ENCODE measurements at regions not wholly inside any gene's neighbourhood (a gene's known extent, or its start where the extent isn't known, plus 50 kb on each side); places are given as distances from the start of the nearest gene placed in this dataset.
"Not testable (repeated sequence)": the region's sequence is repeated elsewhere in the genome, so short reads cannot be mapped to it uniquely, and the experiment has no call there.

DNA sequence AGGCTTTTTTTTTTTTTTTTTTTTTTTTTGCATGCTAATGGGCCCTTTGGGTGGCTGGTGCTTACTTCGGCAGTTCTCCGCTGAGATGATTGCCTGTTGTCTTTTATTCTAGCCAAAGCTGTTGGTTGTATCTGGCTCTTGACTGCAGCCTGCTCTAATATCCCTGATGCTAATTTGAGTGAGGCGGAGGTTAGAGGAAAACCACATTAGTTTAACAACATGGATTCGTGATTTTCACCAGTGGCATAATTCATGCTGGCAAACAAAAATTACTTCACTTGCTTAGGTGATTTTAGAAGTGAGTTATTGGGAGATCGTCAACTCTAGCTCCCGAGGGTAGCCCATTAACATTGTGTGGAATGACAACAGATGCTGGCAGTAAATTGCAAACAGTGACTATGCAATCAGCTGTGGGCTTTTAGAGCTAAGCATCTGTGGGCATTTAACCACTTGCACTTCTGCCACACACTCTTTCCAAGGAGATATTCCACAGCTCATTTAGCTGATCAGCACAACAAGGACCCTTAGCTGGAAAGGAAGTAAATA lies 97.6 kb upstream of the ZDHHC17 start:
- no peak for DNase-seq

DNA sequence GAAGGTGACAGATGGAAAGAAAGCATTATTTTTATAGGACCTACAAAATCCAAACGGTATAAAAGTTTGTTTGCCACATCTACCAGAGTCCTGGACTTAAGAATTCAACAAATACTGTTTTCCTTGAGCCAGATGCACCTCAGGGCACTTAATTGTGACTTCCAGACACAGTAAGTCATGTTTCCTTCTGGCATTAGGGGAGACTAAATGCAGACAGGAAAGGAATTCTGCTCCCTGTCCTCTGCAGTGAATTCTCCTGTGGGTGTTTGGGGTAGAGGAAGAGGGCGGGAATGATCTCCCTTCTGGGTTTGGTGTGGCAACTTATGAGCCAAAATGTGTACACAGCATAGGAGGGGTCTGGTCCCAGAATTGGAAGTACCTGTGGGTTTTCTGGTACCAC lies 93.9 kb upstream of the ZDHHC17 start:
- no peak for DNase-seq

DNA sequence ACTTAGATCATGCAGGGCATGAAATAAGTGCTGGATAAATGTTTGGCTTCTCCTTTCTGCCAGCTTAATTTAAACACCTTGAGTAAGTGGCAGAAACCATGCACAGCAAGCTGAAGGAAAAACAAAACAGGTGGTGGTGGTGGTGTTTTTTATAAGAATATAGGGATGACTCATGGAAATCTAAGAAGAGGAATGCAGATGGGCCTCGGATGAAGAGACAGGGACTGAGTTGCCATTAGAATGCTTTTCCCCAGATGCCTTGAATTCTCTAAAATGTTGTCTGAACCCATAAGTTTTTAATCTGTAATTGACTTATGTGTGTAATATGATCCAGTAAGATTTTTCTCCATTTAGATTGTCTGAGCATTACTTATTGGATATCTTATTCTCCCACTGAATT lies 93.1 kb upstream of the ZDHHC17 start:
- no peak for DNase-seq

DNA sequence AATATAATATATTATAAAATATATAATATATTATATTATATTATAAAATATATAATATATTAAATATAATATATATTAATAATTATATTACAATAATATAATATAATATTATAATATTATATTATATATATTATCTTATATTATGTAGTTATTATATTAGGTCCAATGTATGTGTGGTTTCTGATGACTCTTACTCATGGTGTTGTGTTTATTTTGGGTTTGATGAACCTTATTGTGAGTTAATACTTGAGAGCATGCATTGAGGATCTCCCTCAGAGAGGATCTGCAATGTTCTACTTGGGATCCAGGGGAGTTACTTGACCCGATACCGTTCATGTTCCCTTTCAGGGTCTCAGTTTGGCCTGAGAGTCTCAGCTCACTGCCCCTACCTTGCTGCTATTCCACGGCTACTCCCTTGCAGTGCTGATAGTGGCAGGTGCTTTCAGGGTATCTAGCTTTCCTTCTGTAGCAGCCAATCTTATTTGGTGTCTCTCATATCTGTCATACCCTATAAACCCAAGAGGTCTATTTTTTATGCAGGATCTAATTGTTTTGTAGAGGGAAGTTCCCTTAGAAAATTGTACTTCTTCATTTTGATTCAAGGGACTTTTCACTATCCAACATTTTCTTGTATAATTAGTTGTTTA lies 89.1 kb upstream of the ZDHHC17 start:
- no peak for DNase-seq

DNA sequence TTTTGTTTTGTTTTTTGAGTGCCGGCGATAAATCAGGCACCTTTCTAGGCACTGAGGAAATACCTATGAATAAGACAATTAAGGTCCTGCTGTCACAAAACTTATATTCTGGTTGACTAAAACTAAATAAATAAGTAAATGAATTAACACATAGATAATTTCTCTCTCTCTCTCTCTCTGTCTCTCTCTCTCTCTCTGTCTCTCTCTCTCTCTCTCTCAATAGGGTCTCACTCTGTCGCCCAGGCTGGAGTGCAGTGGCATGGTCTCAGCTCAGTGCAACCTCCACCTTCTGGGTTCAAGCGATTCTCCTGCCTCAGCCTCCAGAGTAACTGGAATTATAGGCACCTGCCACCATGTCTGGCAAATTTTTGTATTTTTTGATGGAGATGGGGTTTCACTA lies 87.7 kb upstream of the ZDHHC17 start:
- DNase-seq, result not testable (repeated sequence)

DNA sequence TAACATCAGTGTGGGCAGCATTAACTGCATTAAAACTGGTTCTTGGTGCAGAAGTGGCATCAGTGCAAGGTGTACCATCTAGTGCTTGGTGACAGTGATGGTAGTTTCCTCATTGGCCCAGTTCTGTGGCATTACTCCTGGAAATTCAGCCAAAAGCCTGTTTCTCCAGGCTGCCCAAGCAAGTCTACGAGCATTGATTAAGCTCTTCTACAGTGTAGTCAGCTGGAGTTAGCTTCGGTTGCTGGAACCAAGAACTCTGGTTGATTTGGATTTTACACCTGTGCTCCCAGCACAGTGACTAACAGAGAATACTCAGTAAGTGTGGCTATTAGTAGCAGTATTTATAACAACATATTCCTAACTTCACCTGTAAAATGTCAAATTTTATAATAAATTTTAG lies 84.9 kb upstream of the ZDHHC17 start:
- DNase-seq, result no peak

DNA sequence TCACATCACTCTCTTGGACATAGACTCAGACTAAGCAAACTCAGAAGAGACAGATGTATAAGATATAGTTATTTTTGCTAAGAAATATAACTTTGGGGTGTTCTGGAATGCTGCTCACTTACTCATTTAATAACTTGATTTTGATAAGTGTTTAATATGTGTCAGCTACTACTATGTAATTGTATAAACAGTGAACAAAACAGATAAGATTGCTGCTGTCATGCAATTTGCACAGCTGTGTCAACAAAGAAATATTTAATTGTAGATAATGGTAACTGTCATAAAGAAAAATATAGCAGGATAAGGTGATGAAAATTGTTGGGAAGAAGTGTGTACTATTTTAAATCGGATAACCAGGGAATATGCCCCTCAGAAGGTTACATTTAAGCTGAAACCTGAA lies 84.1 kb upstream of the ZDHHC17 start:
- DNase-seq, result no peak

DNA sequence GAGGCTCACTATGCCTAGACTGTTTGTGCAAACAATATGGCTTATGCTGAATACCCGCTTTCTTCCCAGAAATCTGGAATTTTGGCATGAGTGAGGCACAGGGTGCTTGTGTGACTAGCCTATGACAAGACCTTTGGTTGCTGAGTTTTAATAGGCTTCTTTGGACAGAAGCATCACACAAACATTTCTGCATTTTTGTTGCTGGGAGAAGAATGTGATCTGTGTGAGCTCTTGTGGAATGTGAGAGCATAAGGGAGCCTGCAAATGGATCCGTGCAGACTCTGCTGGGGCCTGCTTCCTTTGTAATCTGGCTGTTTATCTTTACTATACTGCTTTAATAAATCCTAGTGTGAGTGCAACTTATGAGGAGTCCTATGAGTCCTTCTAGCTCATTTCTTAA lies 83.0 kb upstream of the ZDHHC17 start:
- DNase-seq, result no peak

DNA sequence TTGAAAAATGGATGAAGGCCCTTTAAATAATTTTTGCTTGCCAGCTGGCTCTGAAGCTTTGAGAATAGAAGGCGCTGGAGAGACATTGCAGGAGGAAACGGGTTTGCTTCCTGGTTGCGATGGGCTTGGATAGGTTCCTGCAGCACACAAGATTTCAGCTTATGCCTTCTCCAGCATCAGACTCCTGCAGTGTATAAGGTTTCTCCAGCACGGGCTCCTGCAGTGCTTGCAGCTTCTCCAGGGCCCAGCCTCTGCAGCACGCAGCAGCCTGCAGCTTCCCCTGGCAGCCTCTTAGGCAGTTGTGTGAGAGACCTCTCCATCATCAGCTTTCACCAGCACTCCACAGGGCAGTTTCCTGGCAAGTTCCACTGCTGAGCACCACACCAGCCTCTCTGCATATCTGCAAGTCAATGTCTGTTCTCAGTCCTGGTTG lies 78.7 kb upstream of the ZDHHC17 start:
- no peak for DNase-seq

DNA sequence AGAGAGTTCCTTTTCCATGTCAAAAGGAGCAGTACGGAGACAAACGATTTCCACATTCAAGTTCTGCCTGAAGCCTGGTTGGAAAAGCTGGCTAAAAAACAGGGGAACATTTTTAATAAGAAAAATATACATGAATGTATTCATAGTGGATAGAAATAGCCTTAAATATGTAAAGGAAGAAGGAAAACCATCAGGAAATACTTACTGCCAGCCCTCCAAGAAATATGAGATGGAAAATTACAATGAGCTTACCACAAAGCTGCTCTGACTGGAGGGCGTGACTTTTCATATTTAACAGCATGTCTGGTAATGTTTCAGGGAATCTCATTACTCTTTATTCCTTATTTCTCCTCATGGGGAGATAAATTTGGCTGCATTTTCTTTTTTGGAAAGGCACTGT lies 75.9 kb upstream of the ZDHHC17 start:
- no peak for DNase-seq

DNA sequence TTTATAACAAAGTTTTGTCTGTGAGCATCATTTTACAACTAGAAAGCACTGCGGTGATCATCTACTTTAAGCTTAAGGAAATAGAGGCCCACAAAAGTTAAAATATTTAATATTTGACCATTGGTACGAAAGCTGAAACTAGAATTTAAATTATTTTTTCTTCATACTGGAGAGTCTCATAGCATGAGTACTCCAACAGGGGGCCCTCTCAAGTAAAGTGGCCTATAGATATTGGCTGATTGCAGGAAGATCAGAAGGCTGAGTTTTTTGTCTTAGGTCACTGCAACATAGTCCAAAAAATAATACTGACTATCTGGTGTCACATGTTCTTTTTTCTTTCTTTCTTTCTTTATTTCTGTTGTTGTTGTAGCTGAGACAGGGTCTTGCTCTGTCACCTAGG lies 75.3 kb upstream of the ZDHHC17 start:
- DNase-seq, result no peak

DNA sequence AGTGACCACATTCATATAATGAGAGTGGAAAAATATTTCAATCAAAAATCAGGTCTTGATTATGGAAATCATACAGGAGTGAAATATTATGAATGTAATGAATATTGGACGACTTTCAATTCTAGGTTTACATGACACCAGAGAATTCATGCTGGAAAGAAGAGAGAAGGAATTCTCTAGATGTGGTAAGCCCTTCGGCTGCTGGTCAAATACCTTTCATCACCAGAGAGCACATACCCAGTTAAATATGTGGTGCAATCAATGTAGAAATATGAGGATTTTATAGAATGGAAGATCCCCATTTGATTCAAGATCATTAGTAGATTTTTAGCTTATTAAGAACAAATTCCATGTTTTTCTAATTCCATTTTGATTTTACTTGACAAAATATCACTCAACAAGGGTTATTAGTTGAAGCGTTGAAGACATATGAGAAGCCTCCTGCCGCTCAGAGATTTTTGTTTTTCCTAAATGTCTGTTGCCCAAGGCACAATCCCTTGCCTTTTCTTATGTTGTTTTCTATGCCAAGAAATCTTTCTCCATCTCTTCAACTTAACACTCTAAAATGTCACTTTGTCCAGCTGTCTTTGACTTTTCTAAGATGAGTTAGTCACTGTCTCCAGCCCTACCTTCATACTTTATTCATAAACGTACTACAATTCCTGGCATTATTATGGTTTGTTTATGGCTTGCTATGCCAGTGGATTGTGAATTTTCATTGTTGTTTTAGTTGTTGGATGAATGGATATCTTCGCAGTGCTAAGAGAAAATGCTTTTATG lies 72.8 kb upstream of the ZDHHC17 start:
- DNase-seq, result no peak

DNA sequence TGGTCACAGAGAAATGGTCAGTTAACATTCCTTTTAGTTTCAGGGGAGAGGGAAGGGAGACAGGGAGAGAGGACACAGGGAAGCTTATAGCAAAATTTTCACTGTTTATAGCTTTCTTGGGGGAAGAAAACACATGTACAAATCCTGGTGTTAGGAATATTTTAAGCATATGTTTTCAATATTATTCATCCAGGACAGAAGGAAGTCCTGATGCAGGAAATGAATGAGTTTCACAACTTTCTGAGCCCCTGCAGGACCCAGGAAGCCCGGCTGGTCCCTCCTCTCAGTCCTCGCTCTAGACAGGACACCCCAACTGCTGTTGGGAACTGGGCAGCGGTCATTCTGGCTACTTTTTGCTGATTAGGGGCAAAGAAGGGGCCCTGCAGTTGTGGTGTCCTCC lies 71.1 kb upstream of the ZDHHC17 start:
- DNase-seq, result no peak

DNA sequence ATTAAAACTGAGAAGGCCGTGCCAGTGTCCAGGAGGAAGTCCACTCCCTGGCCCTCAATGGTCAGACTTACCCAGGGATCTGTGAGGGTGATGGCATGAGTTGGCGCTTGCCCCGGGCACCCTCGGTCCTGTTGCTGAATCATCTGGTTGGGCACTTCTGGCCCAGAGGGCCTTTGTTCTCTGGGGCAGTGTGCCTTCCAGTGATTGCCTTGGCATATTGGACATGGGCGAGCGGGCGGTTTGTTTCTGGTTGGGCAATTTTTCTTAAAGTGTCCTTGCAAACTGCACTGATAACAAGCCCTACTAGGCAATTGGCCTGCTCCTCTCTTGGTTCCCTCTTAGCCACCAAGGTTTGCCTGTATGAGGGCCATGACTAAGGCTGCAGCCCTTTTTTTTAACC lies 69.5 kb upstream of the ZDHHC17 start:
- no peak for DNase-seq

DNA sequence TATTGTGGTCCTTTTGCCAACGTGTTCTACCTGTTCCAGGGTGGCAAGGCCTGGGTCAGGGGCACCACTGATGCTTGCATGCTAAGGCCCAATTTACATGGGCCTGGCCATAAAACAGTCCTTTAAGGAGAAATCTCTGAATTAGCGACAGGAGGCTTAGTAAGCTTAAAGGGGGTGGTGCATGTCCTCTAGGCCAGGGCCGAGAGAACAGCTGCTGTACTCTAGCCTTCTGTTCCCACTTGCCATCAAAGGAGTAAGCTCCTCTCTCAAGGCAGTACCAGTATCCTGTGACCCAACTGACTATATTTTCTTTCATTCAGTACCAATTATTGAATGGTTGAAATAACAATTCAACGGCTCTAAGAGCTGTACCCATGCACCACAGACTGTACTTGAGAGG lies 67.7 kb upstream of the ZDHHC17 start:
- no peak for DNase-seq

DNA sequence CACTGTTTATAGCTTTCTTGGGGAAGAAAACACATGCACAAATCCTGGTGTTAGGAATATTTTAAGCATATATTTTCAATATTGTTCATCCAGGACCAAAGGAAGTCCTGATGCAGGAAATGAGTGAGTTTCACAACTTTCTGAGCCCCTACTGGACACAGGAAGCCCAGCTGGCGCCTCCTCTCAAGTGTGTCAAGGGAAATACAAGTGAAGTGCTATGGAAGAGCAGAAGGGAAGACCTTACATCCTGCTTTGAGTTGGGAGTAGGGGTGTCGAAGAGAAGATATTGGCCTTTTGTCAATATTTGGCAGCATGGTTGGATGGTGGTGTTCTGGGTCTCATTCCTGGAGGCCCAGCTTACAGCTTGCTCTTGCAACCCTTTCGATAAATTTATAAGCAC lies 66.1 kb upstream of the ZDHHC17 start:
- DNase-seq, result no peak

DNA sequence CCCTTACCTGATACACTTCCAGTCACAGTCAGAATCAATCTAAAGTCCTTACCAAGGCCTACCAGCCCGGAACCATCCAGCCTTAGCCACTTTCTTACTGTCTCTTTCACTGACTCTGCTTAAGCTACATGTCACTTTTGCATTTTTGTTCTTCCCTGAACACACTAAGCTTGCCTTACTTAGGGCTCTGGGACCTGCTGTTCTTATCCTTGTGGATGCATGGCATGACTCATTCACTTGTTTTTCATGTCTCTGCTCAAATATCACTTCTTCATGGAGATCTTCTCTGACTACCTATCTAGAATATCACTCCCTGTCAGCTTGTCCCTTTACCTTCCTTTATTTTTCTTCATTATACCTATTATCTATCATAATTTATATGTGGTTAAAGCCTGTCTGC lies 65.6 kb upstream of the ZDHHC17 start:
- DNase-seq, result no peak

DNA sequence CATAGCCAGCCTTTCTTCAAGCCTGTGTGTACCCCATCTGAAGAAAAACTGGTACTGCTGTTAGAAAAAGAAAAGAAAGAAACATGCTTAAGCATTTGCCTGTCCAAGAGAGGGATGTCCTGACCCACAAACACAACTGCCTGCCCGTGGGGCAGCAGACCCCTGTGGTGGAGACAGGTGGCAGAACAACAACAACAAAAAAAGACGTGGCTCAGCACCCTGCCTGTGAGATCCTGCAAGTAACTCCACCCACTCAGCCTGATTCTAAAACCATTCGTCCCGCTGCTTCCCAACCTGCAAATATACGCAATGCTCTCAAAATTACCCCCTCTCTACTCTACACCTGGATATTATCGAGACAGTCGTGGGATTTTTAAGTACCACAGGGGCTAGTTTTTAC lies 64.9 kb upstream of the ZDHHC17 start:
- no peak for DNase-seq

DNA sequence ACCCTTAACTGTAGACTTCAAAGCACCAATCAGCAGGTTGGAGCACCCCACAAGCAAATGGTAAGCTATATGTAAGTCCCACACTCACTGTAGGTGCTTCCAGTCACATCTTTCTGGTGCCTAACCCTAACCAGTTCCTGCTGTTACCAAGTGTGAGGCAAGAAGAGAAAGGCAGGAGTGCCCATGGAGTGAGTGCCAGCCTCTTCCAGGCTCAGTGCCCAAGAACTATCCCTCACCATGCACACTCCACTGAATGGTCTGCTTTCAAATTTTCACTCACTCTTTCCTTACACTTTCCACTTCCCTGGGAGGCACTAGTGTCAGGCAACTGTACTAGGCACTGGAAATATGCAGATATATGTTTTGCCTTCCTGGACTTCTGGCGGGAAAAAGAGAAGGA lies 62.2 kb upstream of the ZDHHC17 start:
- no peak for DNase-seq

DNA sequence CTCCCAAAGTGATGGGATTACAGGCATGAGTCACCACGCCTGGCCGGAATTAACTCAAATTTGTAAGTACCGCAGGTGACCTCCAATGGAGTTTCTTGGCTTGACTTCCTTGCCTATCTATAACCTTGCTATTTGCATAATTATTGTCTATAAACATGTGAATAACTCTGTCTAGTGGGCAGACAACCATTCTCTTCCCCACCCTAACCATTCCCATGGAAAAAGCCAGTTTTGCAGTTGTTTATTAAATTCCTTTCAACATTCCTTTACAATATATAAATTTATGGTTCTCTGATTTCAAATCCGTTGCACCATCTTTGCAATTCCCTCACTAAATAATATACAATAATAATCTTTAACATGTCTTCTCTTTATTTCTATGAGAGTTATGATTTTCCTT lies 61.0 kb upstream of the ZDHHC17 start:
- DNase-seq, result no peak

DNA sequence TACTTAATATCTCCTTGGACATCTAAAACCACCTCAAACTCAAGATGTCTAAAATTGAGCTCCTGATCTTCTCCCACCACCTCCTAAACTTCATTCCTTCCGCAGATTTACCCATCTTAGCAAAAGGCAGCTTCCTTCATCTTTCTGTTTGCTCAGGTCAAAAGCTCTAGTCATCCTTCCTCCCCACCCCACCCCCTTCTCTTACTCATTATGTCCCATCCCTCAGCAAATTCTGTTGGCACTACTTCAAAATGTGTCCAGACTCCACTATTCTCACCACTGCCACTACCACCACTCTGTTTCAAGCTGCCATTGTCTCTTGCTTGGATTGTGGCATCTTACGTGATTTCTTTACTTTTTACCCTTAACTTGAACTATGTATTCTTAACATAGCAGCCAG lies 59.2 kb upstream of the ZDHHC17 start:
- DNase-seq, result no peak

DNA sequence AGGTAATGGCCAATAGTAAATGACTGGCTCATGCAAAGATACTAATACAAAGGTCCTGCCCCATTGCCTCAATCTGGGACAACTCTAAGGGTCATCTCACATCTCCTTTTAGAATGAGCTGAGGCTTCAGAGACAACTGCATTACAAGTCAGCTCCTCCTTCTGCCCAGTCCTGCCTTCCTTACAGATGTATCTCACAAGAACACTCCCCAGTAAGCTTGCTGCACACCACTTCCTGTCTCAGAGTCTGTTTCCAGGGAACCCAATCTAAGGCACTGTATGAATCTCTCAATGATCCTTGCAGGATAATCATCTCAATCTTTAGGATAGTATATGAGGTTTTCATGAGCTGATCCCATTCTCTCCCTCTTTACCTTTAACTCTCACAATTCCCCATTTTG lies 57.8 kb upstream of the ZDHHC17 start:
- DNase-seq, result peak; percentile 2

DNA sequence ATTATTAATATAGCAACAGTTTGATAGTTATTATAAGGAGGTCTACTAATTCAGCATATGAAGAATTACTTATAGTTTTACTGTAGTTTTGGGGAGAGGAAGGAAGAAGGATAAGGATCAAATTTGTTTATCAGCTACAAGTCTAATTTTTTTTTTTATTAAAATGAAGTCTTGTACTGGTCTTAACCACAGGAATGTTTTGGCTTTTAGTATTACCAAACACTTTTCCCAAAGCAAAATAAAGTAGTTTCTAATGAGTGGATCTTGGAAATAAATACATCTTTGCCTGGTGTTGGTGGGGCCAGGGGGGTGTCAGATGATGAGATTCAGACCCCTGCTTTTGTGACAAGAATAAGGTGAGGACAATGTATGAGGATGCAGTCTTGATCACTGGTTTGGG lies 57.2 kb upstream of the ZDHHC17 start:
- DNase-seq, result no peak

DNA sequence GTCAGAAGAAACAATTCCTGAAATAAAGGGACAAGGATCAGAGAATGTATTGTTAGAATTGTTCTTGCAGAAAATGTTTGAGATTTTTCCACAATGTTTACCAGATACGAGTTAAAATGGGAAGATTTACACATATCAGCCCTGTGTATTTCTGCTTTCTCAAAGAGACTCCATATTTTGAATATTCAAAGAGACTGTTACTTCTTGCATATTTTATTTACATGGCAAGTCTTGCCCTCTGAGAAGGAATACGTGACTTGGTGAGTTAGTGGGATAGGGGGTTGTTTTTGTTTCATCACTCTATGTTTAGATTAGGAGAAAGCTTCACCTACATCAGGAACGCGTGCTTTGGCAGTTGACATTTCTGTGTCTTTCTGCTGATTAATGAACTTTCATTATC lies 56.1 kb upstream of the ZDHHC17 start:
- DNase-seq, result no peak

DNA sequence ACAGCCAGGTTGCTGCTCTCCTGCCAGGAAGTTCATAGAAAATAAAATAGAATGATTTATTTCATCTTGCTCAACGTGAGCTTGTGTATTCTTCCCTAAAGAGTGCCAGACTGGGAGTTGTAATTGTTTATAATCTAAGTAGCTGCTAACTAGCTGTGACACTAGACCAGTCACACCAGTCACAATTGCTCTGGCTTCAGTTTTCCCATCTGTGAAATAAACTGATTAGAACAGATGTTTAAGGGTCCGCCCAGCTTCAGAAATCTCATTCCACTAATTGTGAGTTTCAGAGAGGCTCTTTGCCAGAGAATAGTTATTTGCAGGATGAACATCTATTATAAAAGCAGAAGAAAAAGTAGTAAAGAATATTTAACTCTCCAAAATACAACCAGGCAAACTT lies 55.6 kb upstream of the ZDHHC17 start:
- DNase-seq, result no peak

Measured in activated CD4-positive, alpha-beta T cell treated with anti-CD3 and anti-CD28 coated beads, Interleukin-2, Interleukin-6, amounts not matched to agents 100 ng/mL and 50 ng/mL, durations not matched to agents 16 hours and 8 hours (primary cell).